GM23248 (cell line): ENCODE measurements at regions not wholly inside any gene's neighbourhood (a gene's known extent, or its start where the extent isn't known, plus 50 kb on each side); places are given as distances from the start of the nearest gene placed in this dataset.

Source experiments
- DNase-seq: peaks from one replicate; pipeline ENCODE4 v3.0.0-alpha.2; 2015
- H2AFZ ChIP-seq: fragments of 200-600 bp; sonication (generic); 2 replicates; pipeline ENCODE4 v1.6.1; 2016; ENCODE audit warnings: antibody characterized with exemption
- H3F3A ChIP-seq: fragments of 200-600 bp; sonication (generic); 2 replicates; pipeline ENCODE4 v1.6.1; 2016; ENCODE audit warnings: mild to moderate bottlenecking, antibody characterized with exemption, mixed run types; ENCODE audit not compliant: insufficient read depth
- H3K27ac ChIP-seq: fragments of 200-600 bp; sonication (generic); 2 replicates; pipeline ENCODE4 v1.5.1; 2016; ENCODE audit warnings: mild to moderate bottlenecking
- H3K27me3 ChIP-seq: fragments of 200-600 bp; sonication (generic); replicated peaks from 2 replicates; pipeline ENCODE4 v1.6.1; 2016; ENCODE audit warnings: mild to moderate bottlenecking; ENCODE audit not compliant: insufficient read depth
- H3K36me3 ChIP-seq: fragments of 200-600 bp; sonication (generic); 2 replicates; pipeline ENCODE4 v1.6.1; 2016; ENCODE audit warnings: low read depth, mild to moderate bottlenecking
- H3K4me1 ChIP-seq: fragments of 200-600 bp; sonication (generic); 2 replicates; pipeline ENCODE4 v1.6.1; 2016; ENCODE audit warnings: mild to moderate bottlenecking; ENCODE audit not compliant: insufficient read depth
- H3K4me2 ChIP-seq: fragments of 200-600 bp; sonication (generic); one replicate; pipeline ENCODE4 v1.6.1; 2016; ENCODE audit warnings: mild to moderate bottlenecking; ENCODE audit not compliant: unreplicated experiment
- H3K4me3 ChIP-seq: fragments of 200-600 bp; sonication (generic); 2 replicates; pipeline ENCODE4 v1.5.1; 2016; ENCODE audit warnings: mild to moderate bottlenecking
- H3K79me2 ChIP-seq: fragments of 200-600 bp; sonication (generic); 2 replicates; pipeline ENCODE4 v1.6.1; 2016; ENCODE audit warnings: mild to moderate bottlenecking; ENCODE audit not compliant: insufficient read depth
- H3K9ac ChIP-seq: fragments of 200-600 bp; sonication (generic); 2 replicates; pipeline ENCODE4 v1.6.1; 2016; ENCODE audit warnings: mild to moderate bottlenecking
- H3K9me2 ChIP-seq: fragments of 200-600 bp; sonication (generic); 2 replicates; pipeline ENCODE4 v1.6.1; 2016; ENCODE audit warnings: mixed run types, mild to moderate bottlenecking, moderate library complexity; ENCODE audit not compliant: insufficient read depth
- H3K9me3 ChIP-seq: fragments of 200-600 bp; sonication (generic); one replicate; pipeline ENCODE4 v1.6.1; 2017; ENCODE audit warnings: low read depth
- H4K20me1 ChIP-seq: fragments of 200-600 bp; sonication (generic); 2 replicates; pipeline ENCODE4 v1.6.0; 2016; ENCODE audit not compliant: insufficient read depth
- EZH2 ChIP-seq: fragments of 200-600 bp; sonication (generic); IDR thresholded peaks from 2 replicates; pipeline ENCODE4 v1.6.1; 2018; ENCODE audit warnings: antibody characterized with exemption, mild to moderate bottlenecking; ENCODE audit not compliant: insufficient read depth, poor library complexity, severe bottlenecking
- EZH2phosphoT487 ChIP-seq: fragments of 200-600 bp; sonication (generic); IDR thresholded peaks from 2 replicates; pipeline ENCODE4 v1.6.1; 2018; ENCODE audit warnings: antibody characterized with exemption, moderate library complexity, mild to moderate bottlenecking, low read depth; ENCODE audit not compliant: insufficient read depth
- WGBS, 2 experiments: methylation state at CpG; one replicate each; pipeline ENCODE4 v1.1.6; 2015 to 2017; ENCODE audit warnings: low lambda C conversion rate in 2 of 2, low coverage in 1 of 2; ENCODE audit errors: missing lambda C conversion rate in 2 of 2; 5-methylcytosine and 5-hydroxymethylcytosine counted together
- in situ Hi-C: fragments of 300-500 bp; cut with MboI; formaldehyde crosslinking; loops from 2 replicates; pipeline ENCODE4 v1.15.0; 2020

DNA sequence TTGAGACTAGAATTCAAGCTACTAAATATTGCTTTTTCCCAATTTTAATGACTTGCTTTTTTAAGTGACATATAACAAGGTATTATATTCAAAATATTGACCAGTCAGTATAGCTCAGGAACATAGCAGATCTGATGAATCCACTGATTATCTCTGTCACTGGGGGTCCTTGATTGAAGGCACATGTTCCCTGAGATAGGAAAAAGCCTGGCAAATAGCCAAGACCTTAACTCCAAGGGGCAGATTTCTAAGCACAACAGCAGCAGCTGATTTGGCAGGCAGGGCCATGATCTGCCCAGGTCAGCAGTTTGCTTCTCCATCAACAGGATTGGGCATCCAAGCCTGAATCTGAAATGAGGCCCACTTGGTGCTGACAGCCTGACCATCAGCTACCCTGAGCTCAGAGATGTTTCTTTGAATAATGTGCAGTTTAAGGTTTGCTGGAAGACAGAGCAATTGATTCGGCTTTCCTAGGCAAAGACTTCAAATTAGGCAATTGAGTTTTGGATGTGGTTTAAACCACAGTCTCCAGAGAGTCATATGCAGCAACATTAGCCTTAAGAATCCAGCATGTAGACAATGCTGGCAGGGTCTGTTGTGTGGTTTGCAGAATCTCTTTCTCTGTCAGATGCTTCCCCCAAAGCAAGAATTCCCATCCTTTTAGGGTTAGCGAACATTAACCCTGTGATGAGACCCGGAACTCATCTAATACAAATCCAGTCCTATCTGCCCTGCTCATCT is 352.6 kb downstream of the ADRA2A start:
- Histone ChIP-seq H4K20me1 (no peaks in the 10 kb centered on the region), H3K79me2 (no peaks in the 10 kb centered on the region), H3K27ac (no peak overlapping the region), H3K9me2 (no peaks in the 10 kb centered on the region), H3K27me3 (no peaks in the 10 kb centered on the region), H3K4me1 (no peaks in the 10 kb centered on the region), H3K36me3 (no peaks in the 10 kb centered on the region), H3F3A (no peaks in the 10 kb centered on the region), H3K9me3 (no peaks in the 10 kb centered on the region), H3K4me3 (no peak overlapping the region), H3K9ac (no peak overlapping the region), H3K4me2 (no peak overlapping the region), H2AFZ (no peak overlapping the region)
- WGBS, 2 experiments: 63 to 65% methylated on average over 3 of the region's 3 CpGs
- DNase-seq: peak; percentile 27
- TF ChIP-seq EZH2phosphoT487 (no peak), EZH2 (no peak)
- in situ Hi-C loops: no loop called here

GRCh38 chr10:111430070-111430469 is 353.2 kb downstream of the ADRA2A start:
- no peak for DNase-seq
- no peaks in the 10 kb centered on the region for H3K27me3 ChIP-seq
- no peaks in the 10 kb centered on the region for H3F3A ChIP-seq
- no peak overlapping the region for H3K9ac ChIP-seq
- no peak overlapping the region for H2AFZ ChIP-seq
- no peak overlapping the region for H3K27ac ChIP-seq
- no peaks in the 10 kb centered on the region for H4K20me1 ChIP-seq
- H3K4me2 ChIP-seq: no peak overlapping the region
- TF ChIP-seq EZH2phosphoT487 (no peak), EZH2 (no peak)
- in situ Hi-C loops: no loop called here
- H3K79me2 ChIP-seq: no peaks in the 10 kb centered on the region
- no peaks in the 10 kb centered on the region for H3K9me3 ChIP-seq
- H3K4me1 ChIP-seq: no peaks in the 10 kb centered on the region
- H3K4me3 ChIP-seq: no peak overlapping the region
- H3K36me3 ChIP-seq: no peaks in the 10 kb centered on the region
- no peaks in the 10 kb centered on the region for H3K9me2 ChIP-seq
- WGBS, 2 experiments: 17 to 31% methylated on average over 1 of the region's 1 CpG

DNA sequence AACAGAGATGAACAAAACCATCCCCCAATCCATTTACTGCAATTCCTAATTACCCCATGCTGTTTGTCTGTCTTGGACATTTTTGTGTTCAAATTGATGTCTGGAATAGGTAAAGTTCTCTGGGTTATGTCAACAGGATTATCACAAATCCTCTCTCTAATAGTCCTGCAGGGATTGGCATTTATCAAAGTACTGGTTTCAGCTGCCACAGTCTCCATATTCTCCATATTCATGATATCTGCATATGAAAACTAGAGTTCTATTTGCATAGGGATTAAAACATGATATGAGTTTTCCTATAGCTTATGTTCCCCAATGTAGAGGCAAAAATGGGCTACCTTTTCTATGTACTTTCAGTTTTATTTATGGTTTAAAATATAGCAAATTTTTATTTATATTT is 355.8 kb downstream of the ADRA2A start:
- Histone ChIP-seq H3K9me3 (no peaks in the 10 kb centered on the region), H3K4me2 (no peak overlapping the region), H3K4me3 (no peak overlapping the region), H3K4me1 (no peaks in the 10 kb centered on the region), H3K9ac (no peak overlapping the region), H3K79me2 (no peaks in the 10 kb centered on the region), H3K36me3 (no peaks in the 10 kb centered on the region), H2AFZ (no peak overlapping the region), H3K27me3 (no peaks in the 10 kb centered on the region), H3F3A (no peaks in the 10 kb centered on the region), H4K20me1 (no peaks in the 10 kb centered on the region), H3K27ac (no peak overlapping the region), H3K9me2 (no peaks in the 10 kb centered on the region)
- no peak for DNase-seq
- TF ChIP-seq EZH2phosphoT487 (no peak), EZH2 (no peak)
- in situ Hi-C loops: no loop called here

- no peaks in the 10 kb centered on the region for H3K27me3 ChIP-seq
- 82 to 92% methylated on average over 1 of the region's 1 CpG for WGBS, 2 experiments
- H4K20me1 ChIP-seq: no peaks in the 10 kb centered on the region
- no peak overlapping the region for H3K4me3 ChIP-seq
- H3K36me3 ChIP-seq: no peaks in the 10 kb centered on the region
- H3K27ac ChIP-seq: no peak overlapping the region
- H3K9me2 ChIP-seq: no peaks in the 10 kb centered on the region
- no peaks in the 10 kb centered on the region for H3K9me3 ChIP-seq
- H3K4me2 ChIP-seq: no peak overlapping the region
- H3K9ac ChIP-seq: no peak overlapping the region
- TF ChIP-seq EZH2phosphoT487 (no peak), EZH2 (no peak)
- H2AFZ ChIP-seq: no peak overlapping the region
- H3F3A ChIP-seq: no peaks in the 10 kb centered on the region
- H3K4me1 ChIP-seq: no peaks in the 10 kb centered on the region
- no peaks in the 10 kb centered on the region for H3K79me2 ChIP-seq
- DNase-seq: peak; percentile 12
- in situ Hi-C loops: no loop called here
Observed at GRCh38 chr10:111435871-111436270, 359.0 kb downstream of the ADRA2A start.
